DND-41 (cell line): ENCODE measurements at regions not wholly inside any gene's neighbourhood (a gene's known extent, or its start where the extent isn't known, plus 50 kb on each side); places are given as distances from the start of the nearest gene placed in this dataset.

ENCODE experiments used
- EZH2 ChIP-seq: IDR thresholded peaks from 3 replicates; pipeline ENCODE4 v1.6.1; 2012; ENCODE audit warnings: borderline replicate concordance, low read depth, mild to moderate bottlenecking, moderate library complexity, low read length, inconsistent platforms; ENCODE audit not compliant: severe bottlenecking
- TF ChIP-seq, protein P1 (sequence below): IDR thresholded peaks from 2 replicates; pipeline ENCODE4 v1.5.1; 2012; ENCODE audit warnings: borderline replicate concordance, low read length, moderate library complexity, mild to moderate bottlenecking; ENCODE audit not compliant: poor library complexity, severe bottlenecking; ENCODE audit errors: extremely low read depth

DNA sequence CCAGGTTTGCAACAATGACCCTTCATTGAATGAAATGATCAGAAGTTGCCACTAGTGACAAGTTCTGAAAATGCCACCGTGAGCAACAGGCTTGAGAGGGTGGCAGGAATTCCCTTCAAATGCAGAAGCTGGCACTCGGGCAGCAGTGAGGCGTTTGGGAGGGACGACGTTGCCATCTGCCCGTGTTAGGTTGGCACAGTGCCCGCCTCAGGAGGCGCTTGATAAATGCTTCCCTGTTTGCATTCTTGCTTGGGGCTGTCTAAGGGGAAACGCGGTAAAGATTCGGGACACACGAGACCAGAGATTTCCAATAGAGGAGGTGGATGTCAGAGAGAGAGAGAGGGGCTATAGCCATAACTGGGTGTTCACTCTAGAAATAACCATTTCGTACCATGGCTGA, 101.9 kb downstream of the TEX29 start:
- TF ChIP-seq, protein P1, sequence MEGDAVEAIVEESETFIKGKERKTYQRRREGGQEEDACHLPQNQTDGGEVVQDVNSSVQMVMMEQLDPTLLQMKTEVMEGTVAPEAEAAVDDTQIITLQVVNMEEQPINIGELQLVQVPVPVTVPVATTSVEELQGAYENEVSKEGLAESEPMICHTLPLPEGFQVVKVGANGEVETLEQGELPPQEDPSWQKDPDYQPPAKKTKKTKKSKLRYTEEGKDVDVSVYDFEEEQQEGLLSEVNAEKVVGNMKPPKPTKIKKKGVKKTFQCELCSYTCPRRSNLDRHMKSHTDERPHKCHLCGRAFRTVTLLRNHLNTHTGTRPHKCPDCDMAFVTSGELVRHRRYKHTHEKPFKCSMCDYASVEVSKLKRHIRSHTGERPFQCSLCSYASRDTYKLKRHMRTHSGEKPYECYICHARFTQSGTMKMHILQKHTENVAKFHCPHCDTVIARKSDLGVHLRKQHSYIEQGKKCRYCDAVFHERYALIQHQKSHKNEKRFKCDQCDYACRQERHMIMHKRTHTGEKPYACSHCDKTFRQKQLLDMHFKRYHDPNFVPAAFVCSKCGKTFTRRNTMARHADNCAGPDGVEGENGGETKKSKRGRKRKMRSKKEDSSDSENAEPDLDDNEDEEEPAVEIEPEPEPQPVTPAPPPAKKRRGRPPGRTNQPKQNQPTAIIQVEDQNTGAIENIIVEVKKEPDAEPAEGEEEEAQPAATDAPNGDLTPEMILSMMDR, result no peak
- TF ChIP-seq EZH2, result no peak
